ENCODE measurements at regions not wholly inside any gene's neighbourhood (a gene's known extent, or its start where the extent isn't known, plus 50 kb on each side); places are given as distances from the start of the nearest gene placed in this dataset.

- 0 out of 3 replicates have a peak, but pooled peaks have one; percentile 33 for ATAC-seq (ENCODE audit: insufficient read depth, low read depth)
These were observed 182.8 kb downstream of the ARHGAP12 start for GRCh38 chr10:31745612-31746376.

DNA sequence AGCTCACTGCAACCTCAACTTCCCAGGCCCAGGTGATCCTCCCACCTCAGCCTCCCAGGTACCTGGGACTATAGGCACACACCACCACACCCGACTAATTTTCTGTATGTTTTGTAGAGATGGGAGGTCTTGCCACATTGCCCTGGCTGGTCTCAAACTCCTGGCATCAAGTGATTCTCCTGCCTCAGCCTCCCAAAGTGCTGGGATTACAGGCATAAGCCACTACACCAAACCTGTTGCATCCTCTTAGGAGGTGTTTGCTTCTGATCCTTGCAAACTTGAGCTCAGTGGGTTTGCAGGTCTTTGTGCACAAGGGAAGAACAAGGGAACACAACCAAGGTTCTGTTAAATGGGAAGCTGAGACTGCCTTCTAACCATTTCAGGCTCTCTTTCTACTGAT is 184.6 kb downstream of the ARHGAP12 start:
- Histone ChIP-seq H3K4me2 (ENCODE audit: insufficient read depth, low read length) (no peak overlapping the region), H3K4me1 (ENCODE audit: insufficient read depth, low read length) (no peaks in the 10 kb centered on the region), H2AFZ (ENCODE audit: low read depth, low read length) (no peak overlapping the region), H3K79me2 (ENCODE audit: insufficient read depth, low read length) (no peaks in the 10 kb centered on the region), H3K9ac (ENCODE audit: low read depth, low read length) (no peak overlapping the region), H3K27me3 (ENCODE audit: insufficient read depth, low read length, poor library complexity) (no peaks in the 10 kb centered on the region), H3K4me3 (ENCODE audit: low read depth in 1 of 2, low read length in 2 of 2) (no peak overlapping the region), H3K9me3 (ENCODE audit: insufficient read depth, low read length, severe bottlenecking) (no peaks in the 10 kb centered on the region), H3K36me3 (ENCODE audit: insufficient read depth, low read length) (no peaks in the 10 kb centered on the region), H3K27ac (ENCODE audit: low read length) (no peak overlapping the region), H4K20me1 (ENCODE audit: insufficient read depth, low read length) (no peaks in the 10 kb centered on the region)
- no peak for ATAC-seq (ENCODE audit: insufficient read depth, low read depth)
- DNase-seq: no peak
- TF ChIP-seq EZH2 (IDR thresholded peaks at IDR 0.05; ENCODE audit: borderline replicate concordance, low read depth, low read length, severe bottlenecking): no peak
- TF ChIP-seq, protein P1, sequence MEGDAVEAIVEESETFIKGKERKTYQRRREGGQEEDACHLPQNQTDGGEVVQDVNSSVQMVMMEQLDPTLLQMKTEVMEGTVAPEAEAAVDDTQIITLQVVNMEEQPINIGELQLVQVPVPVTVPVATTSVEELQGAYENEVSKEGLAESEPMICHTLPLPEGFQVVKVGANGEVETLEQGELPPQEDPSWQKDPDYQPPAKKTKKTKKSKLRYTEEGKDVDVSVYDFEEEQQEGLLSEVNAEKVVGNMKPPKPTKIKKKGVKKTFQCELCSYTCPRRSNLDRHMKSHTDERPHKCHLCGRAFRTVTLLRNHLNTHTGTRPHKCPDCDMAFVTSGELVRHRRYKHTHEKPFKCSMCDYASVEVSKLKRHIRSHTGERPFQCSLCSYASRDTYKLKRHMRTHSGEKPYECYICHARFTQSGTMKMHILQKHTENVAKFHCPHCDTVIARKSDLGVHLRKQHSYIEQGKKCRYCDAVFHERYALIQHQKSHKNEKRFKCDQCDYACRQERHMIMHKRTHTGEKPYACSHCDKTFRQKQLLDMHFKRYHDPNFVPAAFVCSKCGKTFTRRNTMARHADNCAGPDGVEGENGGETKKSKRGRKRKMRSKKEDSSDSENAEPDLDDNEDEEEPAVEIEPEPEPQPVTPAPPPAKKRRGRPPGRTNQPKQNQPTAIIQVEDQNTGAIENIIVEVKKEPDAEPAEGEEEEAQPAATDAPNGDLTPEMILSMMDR (IDR thresholded peaks at IDR 0.05; ENCODE audit: borderline replicate concordance, extremely low read depth, low read length, poor library complexity, severe bottlenecking): no peak

More at GRCh38 chr10:31745612-31746376, 182.8 kb downstream of the ARHGAP12 start:
- Histone ChIP-seq H3K27ac (ENCODE audit: low read length) (no peak overlapping the region), H3K4me3 (ENCODE audit: low read depth in 1 of 2, low read length in 2 of 2) (no peak overlapping the region), H4K20me1 (ENCODE audit: insufficient read depth, low read length) (no peaks in the 10 kb centered on the region), H3K36me3 (ENCODE audit: insufficient read depth, low read length) (no peaks in the 10 kb centered on the region), H3K4me2 (ENCODE audit: insufficient read depth, low read length) (no peak overlapping the region), H3K9ac (ENCODE audit: low read depth, low read length) (no peak overlapping the region), H2AFZ (ENCODE audit: low read depth, low read length) (no peak overlapping the region), H3K27me3 (ENCODE audit: insufficient read depth, low read length, poor library complexity) (no peaks in the 10 kb centered on the region), H3K4me1 (ENCODE audit: insufficient read depth, low read length) (no peaks in the 10 kb centered on the region), H3K79me2 (ENCODE audit: insufficient read depth, low read length) (no peaks in the 10 kb centered on the region), H3K9me3 (ENCODE audit: insufficient read depth, low read length, severe bottlenecking) (no peaks in the 10 kb centered on the region)
- DNase-seq: no peak
- no peak for TF ChIP-seq EZH2 (IDR thresholded peaks at IDR 0.05; ENCODE audit: borderline replicate concordance, low read depth, low read length, severe bottlenecking)
- TF ChIP-seq, protein P1 (IDR thresholded peaks at IDR 0.05; ENCODE audit: borderline replicate concordance, extremely low read depth, low read length, poor library complexity, severe bottlenecking): no peak

DNA sequence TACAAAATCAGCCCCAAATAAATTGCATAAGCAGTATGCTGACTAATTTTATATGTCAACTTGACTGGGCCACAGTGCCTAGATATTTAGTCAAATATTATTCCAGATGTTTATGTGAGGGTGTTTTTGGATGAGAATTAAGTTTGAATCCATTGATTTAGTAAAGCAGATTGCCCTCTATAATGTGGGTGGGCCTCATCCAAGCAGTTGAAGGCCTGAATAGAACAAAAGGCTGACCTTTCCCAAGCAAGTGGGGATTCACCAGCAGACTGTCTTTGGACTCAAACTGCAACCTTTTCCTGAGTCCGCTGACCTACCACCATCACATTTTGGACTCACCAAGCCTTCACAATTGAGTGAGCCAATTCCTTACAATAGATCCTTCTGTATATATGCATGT is 186.4 kb downstream of the ARHGAP12 start:
- Histone ChIP-seq H3K4me3 (ENCODE audit: low read depth in 1 of 2, low read length in 2 of 2) (no peak overlapping the region), H3K9me3 (ENCODE audit: insufficient read depth, low read length, severe bottlenecking) (no peaks in the 10 kb centered on the region), H3K27me3 (ENCODE audit: insufficient read depth, low read length, poor library complexity) (no peaks in the 10 kb centered on the region), H4K20me1 (ENCODE audit: insufficient read depth, low read length) (no peaks in the 10 kb centered on the region), H3K79me2 (ENCODE audit: insufficient read depth, low read length) (no peaks in the 10 kb centered on the region), H2AFZ (ENCODE audit: low read depth, low read length) (no peak overlapping the region), H3K4me2 (ENCODE audit: insufficient read depth, low read length) (no peak overlapping the region), H3K9ac (ENCODE audit: low read depth, low read length) (no peak overlapping the region), H3K4me1 (ENCODE audit: insufficient read depth, low read length) (no peaks in the 10 kb centered on the region), H3K27ac (ENCODE audit: low read length) (no peak overlapping the region), H3K36me3 (ENCODE audit: insufficient read depth, low read length) (no peaks in the 10 kb centered on the region)
- TF ChIP-seq, protein P1 (IDR thresholded peaks at IDR 0.05; ENCODE audit: borderline replicate concordance, extremely low read depth, low read length, poor library complexity, severe bottlenecking): no peak
- TF ChIP-seq EZH2 (IDR thresholded peaks at IDR 0.05; ENCODE audit: borderline replicate concordance, low read depth, low read length, severe bottlenecking): no peak
- no peak for DNase-seq
- no peak for ATAC-seq (ENCODE audit: insufficient read depth, low read depth)
